ENCODE measurements at regions not wholly inside any gene's neighbourhood (a gene's known extent, or its start where the extent isn't known, plus 50 kb on each side); places are given as distances from the start of the nearest gene placed in this dataset.

GRCh38 chr4:18981234-18981615 is 959.7 kb upstream of the LCORL start:
- TF ChIP-seq CTCF (conservative IDR thresholded peaks at IDR 0.05; ENCODE audit: low read length) (no peak), EZH2phosphoT487 (IDR thresholded peaks at IDR 0.05; ENCODE audit: borderline replicate concordance) (no peak)

Data from Loucy (cell line).